Suprapubic skin (tissue), 4 donors: ENCODE measurements at regions not wholly inside any gene's neighbourhood (a gene's known extent, or its start where the extent isn't known, plus 50 kb on each side); places are given as distances from the start of the nearest gene placed in this dataset.

ENCODE experiments used
- DNase-seq, 2 donors: peaks; one replicate each; pipeline ENCODE4 v3.0.0-alpha.2; 2019; ENCODE audit warnings: low spot score in 2 of 2
- H3K27ac ChIP-seq: fragments of 200-600 bp; sonication (generic); one replicate; pipeline ENCODE4 v1.5.1; 2019
- H3K27me3 ChIP-seq: fragments of 200-600 bp; sonication (generic); one replicate; pipeline ENCODE4 v1.5.1; 2019
- H3K36me3 ChIP-seq: fragments of 200-600 bp; sonication (generic); one replicate; pipeline ENCODE4 v1.5.1; 2019
- H3K4me1 ChIP-seq: fragments of 200-600 bp; sonication (generic); one replicate; pipeline ENCODE4 v1.5.1; 2019
- H3K4me3 ChIP-seq: fragments of 200-600 bp; sonication (generic); one replicate; pipeline ENCODE4 v1.5.1; 2019; ENCODE audit warnings: mild to moderate bottlenecking
- H3K9me3 ChIP-seq: fragments of 200-600 bp; sonication (generic); one replicate; pipeline ENCODE4 v1.5.1; 2019
- CTCF ChIP-seq, 2 donors: fragments of 200-600 bp in 1 of 2; fragments of 450-650 bp in 1 of 2; sonication (generic) in 1 of 2; IDR thresholded peaks; one replicate each; pipeline ENCODE4 v1.5.1; 2016 to 2019; ENCODE audit warnings: antibody characterized with exemption in 2 of 2, mild to moderate bottlenecking in 1 of 2, moderate library complexity in 1 of 2
- EP300 ChIP-seq: sonication (generic); formaldehyde crosslinking; IDR thresholded peaks from one replicate; pipeline ENCODE4 v1.6.1; 2017; ENCODE audit warnings: antibody characterized with exemption
- POLR2A ChIP-seq, 2 donors: fragments of 450-650 bp; IDR thresholded peaks; one replicate each; pipeline ENCODE4 v1.6.1; 2017; ENCODE audit warnings: antibody characterized with exemption in 2 of 2, mild to moderate bottlenecking in 2 of 2, moderate library complexity in 2 of 2
- POLR2AphosphoS5 ChIP-seq, 3 donors: sonication (generic); formaldehyde crosslinking; IDR thresholded peaks; one replicate each; pipeline ENCODE4 v1.6.1; 2017; ENCODE audit warnings: antibody characterized with exemption in 3 of 3
- WGBS: methylation state at CpG from one replicate; pipeline ENCODE4 v1.1.5; 2018; 5-methylcytosine and 5-hydroxymethylcytosine counted together

GRCh38 chr10:8318956-8319355 is 264.5 kb downstream of the GATA3 start:
- H3K9me3 ChIP-seq: no peaks in the 10 kb centered on the region
- whole genome bisulfite sequencing: 100% methylated on average over 2 of the region's 2 CpGs
- H3K27ac ChIP-seq: no peak overlapping the region
- DNase-seq: no peak
- no peak for TF ChIP-seq EP300
- no peak for TF ChIP-seq POLR2A (IDR thresholded peaks at IDR 0.05)
- TF ChIP-seq POLR2AphosphoS5 (IDR thresholded peaks at IDR 0.05): no peak
- no peak for TF ChIP-seq CTCF (IDR thresholded peaks at IDR 0.05)
- H3K27me3 ChIP-seq: no peaks in the 10 kb centered on the region
- no peaks in the 10 kb centered on the region for H3K4me1 ChIP-seq
- H3K4me3 ChIP-seq: no peak overlapping the region
- H3K36me3 ChIP-seq: no peaks in the 10 kb centered on the region

GRCh38 chr10:8319704-8320103 is 265.2 kb downstream of the GATA3 start:
- H3K4me1 ChIP-seq: no peaks in the 10 kb centered on the region
- no peaks in the 10 kb centered on the region for H3K27me3 ChIP-seq
- no peak overlapping the region for H3K27ac ChIP-seq
- H3K4me3 ChIP-seq: no peak overlapping the region
- no peaks in the 10 kb centered on the region for H3K9me3 ChIP-seq
- no peak for DNase-seq
- TF ChIP-seq EP300: no peak
- no peak for TF ChIP-seq POLR2AphosphoS5 (IDR thresholded peaks at IDR 0.05)
- no peak for TF ChIP-seq CTCF (IDR thresholded peaks at IDR 0.05)
- no peak for TF ChIP-seq POLR2A (IDR thresholded peaks at IDR 0.05)
- no peaks in the 10 kb centered on the region for H3K36me3 ChIP-seq

GRCh38 chr10:8321990-8322389 is 267.5 kb downstream of the GATA3 start:
- TF ChIP-seq POLR2A (IDR thresholded peaks at IDR 0.05) (no peak), POLR2AphosphoS5 (IDR thresholded peaks at IDR 0.05) (no peak), CTCF (IDR thresholded peaks at IDR 0.05) (no peak), EP300 (no peak)
- H3K9me3 ChIP-seq: no peaks in the 10 kb centered on the region
- no peak overlapping the region for H3K27ac ChIP-seq
- H3K4me3 ChIP-seq: no peak overlapping the region
- WGBS: 79% methylated on average over 2 of the region's 2 CpGs
- no peaks in the 10 kb centered on the region for H3K4me1 ChIP-seq
- DNase-seq: no peak
- H3K36me3 ChIP-seq: no peaks in the 10 kb centered on the region
- H3K27me3 ChIP-seq: peaks cover 4% of the 10 kb centered on the region

GRCh38 chr10:8323428-8324054 is 269.1 kb downstream of the GATA3 start:
- no peak overlapping the region for H3K27ac ChIP-seq
- TF ChIP-seq POLR2AphosphoS5 (IDR thresholded peaks at IDR 0.05): no peak
- TF ChIP-seq CTCF (IDR thresholded peaks at IDR 0.05): no peak
- no peak for TF ChIP-seq EP300
- no peak for TF ChIP-seq POLR2A (IDR thresholded peaks at IDR 0.05)
- H3K4me3 ChIP-seq: no peak overlapping the region
- H3K4me1 ChIP-seq: no peaks in the 10 kb centered on the region
- WGBS: 19% methylated on average over 3 of the region's 3 CpGs
- no peaks in the 10 kb centered on the region for H3K36me3 ChIP-seq
- H3K27me3 ChIP-seq: peaks cover 4% of the 10 kb centered on the region
- no peak for DNase-seq
- no peaks in the 10 kb centered on the region for H3K9me3 ChIP-seq

GRCh38 chr10:8325024-8325980 is 270.8 kb downstream of the GATA3 start:
- 68% methylated on average over 6 of the region's 6 CpGs for WGBS
- DNase-seq: no peak
- Histone ChIP-seq H3K36me3 (no peaks in the 10 kb centered on the region), H3K9me3 (no peaks in the 10 kb centered on the region), H3K4me3 (no peak overlapping the region), H3K27ac (no peak overlapping the region), H3K4me1 (no peaks in the 10 kb centered on the region), H3K27me3 (peaks cover 4% of the 10 kb centered on the region)
- TF ChIP-seq POLR2A (IDR thresholded peaks at IDR 0.05): no peak
- TF ChIP-seq CTCF (IDR thresholded peaks at IDR 0.05): no peak
- no peak for TF ChIP-seq POLR2AphosphoS5 (IDR thresholded peaks at IDR 0.05)
